PC-9 (cell line): ENCODE measurements at regions not wholly inside any gene's neighbourhood (a gene's known extent, or its start where the extent isn't known, plus 50 kb on each side); places are given as distances from the start of the nearest gene placed in this dataset.

ENCODE experiments used
- BruUV-seq: library from RNA; stranded (reverse); fragments of 400-500 nt; replicated peaks from 2 replicates; lab custom pipeline; 2021; lab: Mats Ljungman, UMichigan
- CTCF ChIA-PET: fragments of 300-600 bp; sonication (Branson Sonifier 250); formaldehyde crosslinking; loops from one replicate; lab custom pipeline; 2022; ENCODE audit warnings: antibody characterized with exemption; lab: Charles Lee
- POLR2A ChIA-PET: fragments of 300-600 bp; sonication (Branson Sonifier 250); formaldehyde crosslinking; loops from one replicate; lab custom pipeline; 2022; ENCODE audit warnings: antibody characterized with exemption; ENCODE audit not compliant: unreplicated experiment; lab: Charles Lee
- DNase-seq, 2 experiments: peaks; one replicate each; pipeline versions ENCODE4 v3.0.0 to v3.0.0-alpha.2; 2015 to 2022; ENCODE audit warnings: mixed read lengths in 1 of 2
- H2AFZ ChIP-seq: fragments of 200-600 bp; sonication (generic); 2 replicates; pipeline ENCODE4 v1.8.1; 2017; ENCODE audit warnings: antibody characterized with exemption
- H3F3A ChIP-seq: fragments of 200-600 bp; sonication (generic); 2 replicates; pipeline ENCODE4 v1.8.1; 2017; ENCODE audit warnings: antibody characterized with exemption, mild to moderate bottlenecking, low read depth; ENCODE audit not compliant: insufficient read depth
- H3K27ac ChIP-seq: fragments of 200-600 bp; sonication (generic); 2 replicates; pipeline ENCODE4 v1.6.1; 2016; ENCODE audit warnings: mixed run types
- H3K27me3 ChIP-seq: fragments of 200-600 bp; sonication (generic); 2 replicates; pipeline ENCODE4 v1.6.1; 2016; ENCODE audit warnings: low read depth, mixed run types; ENCODE audit not compliant: insufficient read depth
- H3K36me3 ChIP-seq: fragments of 200-600 bp; sonication (generic); 2 replicates; pipeline ENCODE4 v1.6.1; 2016; ENCODE audit warnings: low read depth, mixed run types
- H3K4me1 ChIP-seq: fragments of 200-600 bp; sonication (generic); replicated peaks from 2 replicates; pipeline ENCODE4 v1.6.1; 2016; ENCODE audit warnings: mixed run types; ENCODE audit not compliant: insufficient read depth
- H3K4me2 ChIP-seq: fragments of 200-600 bp; sonication (generic); 2 replicates; pipeline ENCODE4 v1.6.1; 2017; ENCODE audit warnings: mixed run types
- H3K4me3 ChIP-seq: fragments of 200-600 bp; sonication (generic); 2 replicates; pipeline ENCODE4 v1.6.1; 2016; ENCODE audit warnings: mixed run types
- H3K79me2 ChIP-seq: fragments of 200-600 bp; sonication (generic); 2 replicates; pipeline ENCODE4 v1.6.1; 2017; ENCODE audit warnings: low read depth, mixed run types
- H3K9me2 ChIP-seq: fragments of 200-600 bp; sonication (generic); 2 replicates; pipeline ENCODE4 v1.8.1; 2017; ENCODE audit warnings: mild to moderate bottlenecking; ENCODE audit not compliant: insufficient read depth
- H3K9me3 ChIP-seq: fragments of 200-600 bp; sonication (generic); 2 replicates; pipeline ENCODE4 v1.8.1; 2016; ENCODE audit warnings: low read depth; ENCODE audit not compliant: insufficient read depth
- H4K20me1 ChIP-seq: fragments of 200-600 bp; sonication (generic); 2 replicates; pipeline ENCODE4 v1.8.1; 2017; ENCODE audit not compliant: insufficient read depth
- EZH2 ChIP-seq: fragments of 200-600 bp; sonication (generic); IDR thresholded peaks from 2 replicates; pipeline ENCODE4 v1.8.0; 2017; ENCODE audit warnings: antibody characterized with exemption, low read depth
- intact Hi-C: fragments of 100-400 bp; cut with micrococcal nuclease; formaldehyde crosslinking; loops from one replicate; pipeline ENCODE4 v1.10.0; 2022; ENCODE audit not compliant: unreplicated experiment
- TF ChIP-seq, protein P1 (sequence below): fragments of 200-600 bp; sonication (generic); conservative IDR thresholded peaks from 2 replicates; pipeline ENCODE4 v1.6.1; 2017; ENCODE audit warnings: mixed run types, antibody characterized with exemption, mild to moderate bottlenecking, moderate library complexity

DNA sequence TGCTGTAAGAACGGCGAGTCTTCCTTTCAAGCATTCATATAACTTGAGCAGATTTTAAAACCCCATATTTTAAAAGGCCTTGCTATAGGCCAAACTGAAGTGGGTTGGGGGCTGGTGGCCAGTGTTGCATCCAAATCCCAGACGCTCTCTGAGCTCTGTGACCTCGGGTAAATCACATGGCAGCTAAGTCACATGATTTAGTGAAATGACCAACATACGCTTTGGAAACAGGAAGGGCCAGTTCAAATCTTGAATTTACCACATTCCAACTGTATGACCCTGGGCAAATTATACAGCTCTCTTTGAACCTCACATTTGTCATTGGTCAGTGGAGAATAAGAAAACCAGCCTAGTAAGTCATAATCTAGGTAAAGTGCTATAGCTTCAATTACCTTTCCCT, 519.3 kb downstream of the HAPSTR1 start:
- no peak for DNase-seq
- H3K36me3 ChIP-seq = no peaks in the 10 kb centered on the region
- H3K4me1 ChIP-seq = no peaks in the 10 kb centered on the region
- no peaks in the 10 kb centered on the region for H3K79me2 ChIP-seq
- H3K27ac ChIP-seq = no peak overlapping the region
- peaks cover 22% of the 10 kb centered on the region; the same call in 1 of the 2 replicates for H3K27me3 ChIP-seq
- no peak overlapping the region for H2AFZ ChIP-seq
- TF ChIP-seq, protein P1, sequence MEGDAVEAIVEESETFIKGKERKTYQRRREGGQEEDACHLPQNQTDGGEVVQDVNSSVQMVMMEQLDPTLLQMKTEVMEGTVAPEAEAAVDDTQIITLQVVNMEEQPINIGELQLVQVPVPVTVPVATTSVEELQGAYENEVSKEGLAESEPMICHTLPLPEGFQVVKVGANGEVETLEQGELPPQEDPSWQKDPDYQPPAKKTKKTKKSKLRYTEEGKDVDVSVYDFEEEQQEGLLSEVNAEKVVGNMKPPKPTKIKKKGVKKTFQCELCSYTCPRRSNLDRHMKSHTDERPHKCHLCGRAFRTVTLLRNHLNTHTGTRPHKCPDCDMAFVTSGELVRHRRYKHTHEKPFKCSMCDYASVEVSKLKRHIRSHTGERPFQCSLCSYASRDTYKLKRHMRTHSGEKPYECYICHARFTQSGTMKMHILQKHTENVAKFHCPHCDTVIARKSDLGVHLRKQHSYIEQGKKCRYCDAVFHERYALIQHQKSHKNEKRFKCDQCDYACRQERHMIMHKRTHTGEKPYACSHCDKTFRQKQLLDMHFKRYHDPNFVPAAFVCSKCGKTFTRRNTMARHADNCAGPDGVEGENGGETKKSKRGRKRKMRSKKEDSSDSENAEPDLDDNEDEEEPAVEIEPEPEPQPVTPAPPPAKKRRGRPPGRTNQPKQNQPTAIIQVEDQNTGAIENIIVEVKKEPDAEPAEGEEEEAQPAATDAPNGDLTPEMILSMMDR = no peak
- TF ChIP-seq EZH2 = no peak
- H3K9me3 ChIP-seq = no peaks in the 10 kb centered on the region
- H3K9me2 ChIP-seq = no peaks in the 10 kb centered on the region
- H3K4me3 ChIP-seq = no peak overlapping the region
- no peaks in the 10 kb centered on the region for H4K20me1 ChIP-seq
- ChIA-PET POLR2A (no interaction called here), CTCF (no interaction called here)
- intact Hi-C loops = no loop called here
- no peaks in the 10 kb centered on the region for H3F3A ChIP-seq
- no peak overlapping the region for H3K4me2 ChIP-seq
- BruUV-seq = no TSS peak

DNA sequence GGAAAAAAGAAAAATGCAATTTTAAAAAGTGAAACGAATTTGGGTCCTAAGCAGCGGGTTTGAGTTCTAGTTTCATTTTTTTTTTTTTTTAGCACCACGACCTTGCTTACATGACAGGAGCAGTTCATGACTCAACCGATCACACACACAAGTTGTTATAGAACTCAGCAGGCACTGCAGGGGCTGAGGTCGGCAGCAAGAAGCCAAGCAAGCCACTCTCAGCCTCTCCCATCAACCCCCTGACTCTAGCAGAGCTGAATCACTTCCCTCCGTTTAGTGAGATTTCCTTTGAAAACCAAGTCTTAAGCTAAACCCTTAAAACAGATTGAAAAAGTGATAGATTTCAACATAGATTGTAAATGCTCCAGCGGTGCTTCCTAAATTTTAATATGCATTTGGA, 520.8 kb downstream of the HAPSTR1 start:
- Histone ChIP-seq H2AFZ (no peak overlapping the region), H3K36me3 (no peaks in the 10 kb centered on the region), H3K79me2 (no peaks in the 10 kb centered on the region), H3K4me3 (no peak overlapping the region), H3K27ac (no peak overlapping the region), H3K4me1 (no peaks in the 10 kb centered on the region), H4K20me1 (no peaks in the 10 kb centered on the region), H3K4me2 (no peak overlapping the region), H3K27me3 (peaks cover 13% of the 10 kb centered on the region; the same call in 1 of the 2 replicates), H3F3A (no peaks in the 10 kb centered on the region), H3K9me3 (no peaks in the 10 kb centered on the region), H3K9me2 (no peaks in the 10 kb centered on the region)
- CTCF ChIA-PET = no interaction called here
- no TSS peak for BruUV-seq
- POLR2A ChIA-PET = no interaction called here
- no peak for DNase-seq
- TF ChIP-seq, protein P1 = no peak
- no peak for TF ChIP-seq EZH2
- intact Hi-C loops = no loop called here

DNA sequence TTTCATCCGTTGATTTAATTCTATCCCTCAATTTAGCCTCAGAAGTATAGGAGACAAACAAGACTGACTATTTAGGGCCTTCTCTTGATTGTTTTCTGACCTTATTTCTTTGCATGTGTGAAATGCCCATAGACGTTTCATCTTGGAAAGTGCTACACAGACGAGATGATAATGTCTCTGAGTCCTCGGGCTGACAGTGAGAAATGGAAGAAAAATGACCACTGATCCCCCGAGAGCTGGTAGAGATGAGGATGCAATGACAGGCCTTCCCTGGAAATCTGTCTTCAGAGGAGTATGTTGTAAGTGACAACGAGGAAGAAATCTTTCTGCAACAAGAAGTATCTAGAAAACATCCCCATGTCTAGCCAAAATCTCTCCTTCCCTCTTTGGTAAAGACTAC, 522.9 kb downstream of the HAPSTR1 start:
- ChIA-PET CTCF (no interaction called here), POLR2A (no interaction called here)
- Histone ChIP-seq H3K4me2 (no peak overlapping the region), H3K36me3 (no peaks in the 10 kb centered on the region), H3K27ac (no peak overlapping the region), H4K20me1 (no peaks in the 10 kb centered on the region; the same call in 1 of the 2 replicates), H3K4me3 (no peak overlapping the region), H3K9me2 (no peaks in the 10 kb centered on the region), H2AFZ (no peak overlapping the region), H3K27me3 (peaks cover 13% of the 10 kb centered on the region; the same call in 1 of the 2 replicates), H3K79me2 (no peaks in the 10 kb centered on the region), H3K4me1 (no peaks in the 10 kb centered on the region), H3F3A (no peaks in the 10 kb centered on the region), H3K9me3 (no peaks in the 10 kb centered on the region)
- DNase-seq = no peak
- BruUV-seq = no TSS peak
- TF ChIP-seq EZH2 = no peak
- TF ChIP-seq, protein P1 = no peak
- intact Hi-C loops = no loop called here
